IMR-90 (cell line): ENCODE measurements at regions not wholly inside any gene's neighbourhood (a gene's known extent, or its start where the extent isn't known, plus 50 kb on each side); places are given as distances from the start of the nearest gene placed in this dataset.

Experiments
- ATAC-seq: fragments of 200-7000 bp; cut with Tn5 transposase; 2 replicates; pipeline ENCODE4 v1.9.1; 2020; ENCODE audit warnings: low read depth, mild to moderate bottlenecking, moderate library complexity
- BruUV-seq: library from RNA; stranded (reverse); fragments of 400-500 nt; replicated peaks from 2 replicates; lab custom pipeline; 2021; lab: Mats Ljungman, UMichigan
- CTCF ChIA-PET: fragments of 300-600 bp; formaldehyde crosslinking; extraction: SDS; loops from one replicate; lab custom pipeline; 2021; ENCODE audit warnings: antibody characterized with exemption; lab: Yijun Ruan, JAX
- POLR2A ChIA-PET: fragments of 300-600 bp; sonication (Branson Sonifier 250); formaldehyde crosslinking; loops from one replicate; lab custom pipeline; 2022; ENCODE audit warnings: antibody characterized with exemption; ENCODE audit not compliant: unreplicated experiment; lab: Charles Lee
- DNase-seq: peaks from one replicate; pipeline ENCODE4 v3.0.0; 2013
- H2AFZ ChIP-seq: replicated peaks from 2 replicates; pipeline ENCODE3; 2013; ENCODE audit warnings: low read length, mild to moderate bottlenecking; ENCODE audit not compliant: poor library complexity
- H2AK5ac ChIP-seq: 2 replicates; pipeline ENCODE4 v1.6.1; 2013; ENCODE audit warnings: low read depth, low read length, inconsistent platforms
- H2AK9ac ChIP-seq: replicated peaks from 2 replicates; pipeline ENCODE3; 2013; ENCODE audit warnings: mild to moderate bottlenecking, low read depth, low read length, moderate library complexity; ENCODE audit not compliant: poor library complexity
- H2BK120ac ChIP-seq: 2 replicates; pipeline ENCODE4 v1.6.1; 2013; ENCODE audit warnings: low read depth, low read length, inconsistent platforms
- H2BK15ac ChIP-seq: 3 replicates; pipeline ENCODE4 v1.6.1; 2013; ENCODE audit warnings: low read depth, low read length, inconsistent platforms
- H2BK20ac ChIP-seq: 2 replicates; pipeline ENCODE4 v1.6.1; 2013; ENCODE audit warnings: low read depth, mild to moderate bottlenecking, inconsistent platforms, low read length, moderate library complexity
- H2BK5ac ChIP-seq: 2 replicates; pipeline ENCODE4 v1.6.1; 2013; ENCODE audit warnings: mild to moderate bottlenecking, low read depth, low read length, inconsistent platforms; ENCODE audit not compliant: poor library complexity, severe bottlenecking
- H3K14ac ChIP-seq: replicated peaks from 2 replicates; pipeline ENCODE4 v1.6.1; 2013; ENCODE audit warnings: low read depth, low read length, inconsistent platforms
- H3K18ac ChIP-seq: 2 replicates; pipeline ENCODE4 v1.6.1; 2013; ENCODE audit warnings: low read depth, low read length, control low read depth
- H3K23ac ChIP-seq: 2 replicates; pipeline ENCODE4 v1.6.1; 2013; ENCODE audit warnings: low read depth, low read length, inconsistent platforms
- H3K27ac ChIP-seq: 2 replicates; pipeline ENCODE4 v1.5.1; 2013; ENCODE audit warnings: mild to moderate bottlenecking, control low read depth, low read length; ENCODE audit not compliant: insufficient read depth
- H3K27me3 ChIP-seq: 2 replicates; pipeline ENCODE4 v1.6.1; 2013; ENCODE audit warnings: low read length; ENCODE audit not compliant: control insufficient read depth, insufficient read depth
- H3K36me3 ChIP-seq: 2 replicates; pipeline ENCODE4 v1.6.1; 2013; ENCODE audit warnings: low read length, mixed read lengths; ENCODE audit not compliant: control insufficient read depth, insufficient read depth
- H3K4ac ChIP-seq: 2 replicates; pipeline ENCODE4 v1.6.1; 2013; ENCODE audit warnings: low read depth, low read length, inconsistent platforms
- H3K4me1 ChIP-seq: 2 replicates; pipeline ENCODE4 v1.6.1; 2013; ENCODE audit warnings: low read length, mixed read lengths; ENCODE audit not compliant: control insufficient read depth, insufficient read depth
- H3K4me2 ChIP-seq: 2 replicates; pipeline ENCODE4 v1.6.1; 2013; ENCODE audit warnings: low read depth, mild to moderate bottlenecking, control low read depth, low read length, moderate library complexity
- H3K4me3 ChIP-seq: 2 replicates; pipeline ENCODE4 v1.5.1; 2013; ENCODE audit warnings: low read depth, mild to moderate bottlenecking, control low read depth, low read length, moderate library complexity; ENCODE audit not compliant: insufficient read depth
- H3K56ac ChIP-seq: 2 replicates; pipeline ENCODE4 v1.6.1; 2013; ENCODE audit warnings: low read length, inconsistent platforms; ENCODE audit not compliant: insufficient read depth; ENCODE audit errors: extremely low read depth
- H3K79me1 ChIP-seq, 2 experiments: 2 replicates each; pipeline ENCODE4 v1.6.1; 2013; ENCODE audit warnings: low read length in 2 of 2, inconsistent platforms in 1 of 2, low read depth in 1 of 2
- H3K9ac ChIP-seq: 2 replicates; pipeline ENCODE4 v1.6.1; 2013; ENCODE audit warnings: low read depth, low read length, control low read depth
- H3K9me1 ChIP-seq: 2 replicates; pipeline ENCODE4 v1.6.1; 2013; ENCODE audit warnings: low read length, inconsistent platforms; ENCODE audit not compliant: insufficient read depth
- H3K9me3 ChIP-seq: 2 replicates; pipeline ENCODE4 v1.6.1; 2013; ENCODE audit warnings: low read length; ENCODE audit not compliant: control insufficient read depth, insufficient read depth
- H4K20me1 ChIP-seq: 2 replicates; pipeline ENCODE4 v1.6.1; 2013; ENCODE audit warnings: low read length, inconsistent platforms; ENCODE audit not compliant: insufficient read depth
- H4K5ac ChIP-seq: 2 replicates; pipeline ENCODE4 v1.6.1; 2013; ENCODE audit warnings: mild to moderate bottlenecking, low read depth, low read length, control low read depth
- H4K8ac ChIP-seq, 2 experiments: 2 replicates each; pipeline ENCODE4 v1.6.1; 2013; ENCODE audit warnings: low read depth in 2 of 2, low read length in 2 of 2, control low read depth in 1 of 2, inconsistent platforms in 1 of 2
- H4K91ac ChIP-seq: 2 replicates; pipeline ENCODE4 v1.6.1; 2013; ENCODE audit warnings: low read depth, low read length, inconsistent platforms; ENCODE audit not compliant: insufficient read depth
- MXI1 ChIP-seq: IDR thresholded peaks from 2 replicates; pipeline ENCODE4 v1.6.1; 2012; ENCODE audit warnings: low read depth, mild to moderate bottlenecking, low read length, moderate library complexity, borderline replicate concordance
- RFX5 ChIP-seq: IDR thresholded peaks from 2 replicates; pipeline ENCODE4 v1.8.0; 2012; ENCODE audit warnings: low read depth, mild to moderate bottlenecking, low read length, moderate library complexity
- WGBS, 2 experiments: methylation state at CpG; one replicate each; pipeline versions ENCODE4 v1.1.5 to v1.1.7; 2013; ENCODE audit warnings: missing lambda C conversion rate in 2 of 2; ENCODE audit not compliant: insufficient read length in 1 of 2; ENCODE audit errors: extremely low coverage in 2 of 2; 5-methylcytosine and 5-hydroxymethylcytosine counted together
- dilution Hi-C: fragments of 300-500 bp; cut with HindIII; formaldehyde crosslinking; loops from one replicate; pipeline ENCODE4 v1.14.3; 2018; ENCODE audit warnings: low sequenced_read_pairs; ENCODE audit not compliant: unreplicated experiment
- in situ Hi-C: fragments of 300-500 bp; cut with MboI; formaldehyde crosslinking; loops from 3 replicates; pipeline ENCODE4 v1.14.3; 2019; ENCODE audit warnings: low sequenced_read_pairs, inconsistent platforms, mixed read lengths
- intact Hi-C: fragments of 100-400 bp; cut with micrococcal nuclease; formaldehyde crosslinking; loops from 2 replicates; pipeline ENCODE4 v1.10.0; 2022

DNA sequence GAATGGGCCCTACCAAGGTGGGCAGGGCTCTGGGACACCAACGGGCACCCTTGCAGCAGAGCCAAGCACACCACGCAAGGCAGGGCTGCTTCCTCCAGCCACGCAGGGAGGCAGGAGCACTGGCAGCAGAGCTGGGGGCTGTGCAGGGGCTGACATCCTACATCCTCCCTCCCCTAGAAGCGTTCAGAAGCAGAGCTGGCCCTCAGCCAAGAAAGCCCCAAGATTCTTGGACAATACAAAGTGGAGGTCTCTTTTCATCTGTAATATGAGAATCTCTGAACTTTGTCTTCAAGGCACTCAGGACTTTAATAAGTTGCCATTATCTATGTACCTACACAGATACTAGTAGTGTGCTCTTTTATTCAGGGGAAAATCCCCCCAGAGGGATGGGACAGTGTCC lies 128.1 kb upstream of the AGAP1 start:
- dilution Hi-C loops (no loop called here), in situ Hi-C loops (no loop called here), intact Hi-C loops (no loop called here)
- Histone ChIP-seq H2AK9ac (no peak overlapping the region), H2AK5ac (no peak overlapping the region), H4K8ac (no peak overlapping the region), H3K18ac (no peak overlapping the region), H2AFZ (no peak overlapping the region), H3K27me3 (peaks cover 65% of the 10 kb centered on the region), H3K27ac (no peak overlapping the region), H2BK120ac (no peak overlapping the region), H2BK20ac (no peak overlapping the region), H3K56ac (no peak overlapping the region), H4K5ac (no peak overlapping the region), H2BK15ac (no peak overlapping the region), H3K4me1 (no peaks in the 10 kb centered on the region), H3K9ac (no peak overlapping the region), H4K91ac (no peak overlapping the region), H3K36me3 (no peaks in the 10 kb centered on the region), H3K23ac (no peak overlapping the region), H3K14ac (no peak overlapping the region), H3K4me2 (no peak overlapping the region), H2BK5ac (no peak overlapping the region), H3K4me3 (no peak overlapping the region), H3K9me1 (no peaks in the 10 kb centered on the region), H3K79me1 (no peaks in the 10 kb centered on the region), H3K4ac (no peak overlapping the region), H3K9me3 (no peaks in the 10 kb centered on the region), H4K20me1 (no peaks in the 10 kb centered on the region)
- CTCF ChIA-PET = no interaction called here
- ATAC-seq = no peak
- no peak for DNase-seq
- BruUV-seq = no TSS peak
- TF ChIP-seq MXI1 = no peak
- no peak for TF ChIP-seq RFX5
- POLR2A ChIA-PET = no interaction called here
- WGBS, 2 experiments = no CpG with 5 or more reads among the region's 4 CpGs
